Testis (tissue), 2 donors: ENCODE measurements at regions not wholly inside any gene's neighbourhood (a gene's known extent, or its start where the extent isn't known, plus 50 kb on each side); places are given as distances from the start of the nearest gene placed in this dataset.

Experiments
- DNase-seq: peaks from one replicate; pipeline ENCODE4 v3.0.0-alpha.2; 2019
- H3K27ac ChIP-seq, 2 donors: fragments of 200-600 bp; sonication (generic); one replicate each; pipeline ENCODE4 v1.5.1; 2019
- H3K27me3 ChIP-seq: fragments of 200-600 bp; sonication (generic); one replicate; pipeline ENCODE4 v1.5.1; 2019
- H3K36me3 ChIP-seq: fragments of 200-600 bp; sonication (generic); one replicate; pipeline ENCODE4 v1.5.1; 2017; ENCODE audit warnings: low read depth; ENCODE audit errors: missing control alignments
- H3K4me1 ChIP-seq: fragments of 200-600 bp; sonication (generic); one replicate; pipeline ENCODE4 v1.5.1; 2019
- H3K4me3 ChIP-seq, 2 donors: fragments of 200-600 bp; sonication (generic); one replicate each; pipeline ENCODE4 v1.5.1; 2017 to 2019
- H3K9me3 ChIP-seq: fragments of 200-600 bp; sonication (generic); one replicate; pipeline ENCODE4 v1.5.1; 2017
- POLR2A ChIP-seq: fragments of 450-650 bp; IDR thresholded peaks from one replicate; pipeline ENCODE4 v1.6.1; 2017; ENCODE audit warnings: antibody characterized with exemption, mild to moderate bottlenecking, moderate library complexity
- WGBS, 2 donors: methylation state at CpG; one replicate each; pipeline ENCODE4 v1.1.5; 2018; 5-methylcytosine and 5-hydroxymethylcytosine counted together
- intact Hi-C: fragments of 100-400 bp; cut with DNase I; formaldehyde crosslinking; loops from one replicate; pipeline ENCODE4 v1.15.1; 2023; ENCODE audit warnings: low total_unique reads
- TF ChIP-seq, protein P1 (sequence below), 3 experiments: fragments of 450-650 bp in 2 of 3; fragments of 200-600 bp in 1 of 3; sonication (generic) in 1 of 3; IDR thresholded peaks; one replicate each; pipeline ENCODE4 v1.5.1; 2016 to 2019; ENCODE audit warnings: antibody characterized with exemption in 3 of 3, mild to moderate bottlenecking in 2 of 3, moderate library complexity in 1 of 3

DNA sequence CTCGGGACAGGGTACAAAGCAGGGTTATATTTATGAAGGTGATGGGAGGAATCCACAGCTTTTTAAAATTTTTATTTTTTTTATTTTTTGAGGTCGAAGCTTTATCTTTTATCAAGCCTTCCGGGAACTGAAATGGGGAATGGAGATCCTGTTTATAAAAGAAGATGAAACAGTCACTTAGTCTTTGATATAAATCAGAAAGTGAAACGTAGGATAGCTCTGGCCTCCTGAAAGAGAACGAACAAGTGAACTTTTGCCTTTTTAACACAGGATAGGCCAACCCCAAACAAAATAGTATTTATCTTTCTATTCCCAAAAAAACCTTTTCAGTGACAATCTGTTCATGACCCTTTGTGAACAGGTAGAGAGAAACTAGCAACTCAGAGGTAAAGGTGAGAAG is 634.0 kb upstream of the LMCD1 start:
- no peak overlapping the region for H3K27ac ChIP-seq
- no peaks in the 10 kb centered on the region for H3K27me3 ChIP-seq
- 72 to 81% methylated on average over 5 of the region's 5 CpGs for WGBS, 2 donors
- TF ChIP-seq, protein P1, sequence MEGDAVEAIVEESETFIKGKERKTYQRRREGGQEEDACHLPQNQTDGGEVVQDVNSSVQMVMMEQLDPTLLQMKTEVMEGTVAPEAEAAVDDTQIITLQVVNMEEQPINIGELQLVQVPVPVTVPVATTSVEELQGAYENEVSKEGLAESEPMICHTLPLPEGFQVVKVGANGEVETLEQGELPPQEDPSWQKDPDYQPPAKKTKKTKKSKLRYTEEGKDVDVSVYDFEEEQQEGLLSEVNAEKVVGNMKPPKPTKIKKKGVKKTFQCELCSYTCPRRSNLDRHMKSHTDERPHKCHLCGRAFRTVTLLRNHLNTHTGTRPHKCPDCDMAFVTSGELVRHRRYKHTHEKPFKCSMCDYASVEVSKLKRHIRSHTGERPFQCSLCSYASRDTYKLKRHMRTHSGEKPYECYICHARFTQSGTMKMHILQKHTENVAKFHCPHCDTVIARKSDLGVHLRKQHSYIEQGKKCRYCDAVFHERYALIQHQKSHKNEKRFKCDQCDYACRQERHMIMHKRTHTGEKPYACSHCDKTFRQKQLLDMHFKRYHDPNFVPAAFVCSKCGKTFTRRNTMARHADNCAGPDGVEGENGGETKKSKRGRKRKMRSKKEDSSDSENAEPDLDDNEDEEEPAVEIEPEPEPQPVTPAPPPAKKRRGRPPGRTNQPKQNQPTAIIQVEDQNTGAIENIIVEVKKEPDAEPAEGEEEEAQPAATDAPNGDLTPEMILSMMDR (IDR thresholded peaks at IDR 0.05): no peak
- no peak for TF ChIP-seq POLR2A
- no peaks in the 10 kb centered on the region for H3K4me1 ChIP-seq
- H3K36me3 ChIP-seq: no peaks in the 10 kb centered on the region
- no peak for DNase-seq
- H3K4me3 ChIP-seq: no peak overlapping the region
- H3K9me3 ChIP-seq: no peaks in the 10 kb centered on the region
- intact Hi-C loops: no loop called here

DNA sequence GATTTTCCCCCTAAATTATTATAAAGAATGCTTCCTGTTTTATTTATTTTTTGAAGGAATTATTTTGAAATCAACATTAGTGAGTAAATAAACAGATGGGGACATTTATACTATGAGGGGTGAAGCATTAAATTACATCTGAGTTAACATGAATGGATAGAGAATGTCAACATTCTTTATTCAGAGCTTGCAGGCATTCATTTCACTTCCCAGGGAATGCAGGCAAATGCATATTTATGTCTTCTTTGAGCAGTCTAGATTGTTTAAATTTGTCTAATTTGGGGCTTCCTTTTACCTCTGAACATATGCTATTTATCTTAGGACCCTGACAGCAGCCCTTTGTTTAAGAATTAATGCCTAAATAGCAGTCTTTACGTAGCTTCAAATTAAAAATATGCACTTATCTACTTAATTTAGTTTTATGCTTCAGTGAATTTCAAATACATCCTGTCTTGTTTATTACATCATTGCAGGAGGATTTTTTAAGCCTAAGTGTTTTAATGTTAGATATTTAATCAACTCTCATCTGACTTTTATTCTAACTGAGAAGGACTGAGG is 630.5 kb upstream of the LMCD1 start:
- 47 to 97% methylated on average over 1 of the region's 1 CpG for WGBS, 2 donors

GRCh38 chr3:7874116-7874515 is 627.5 kb upstream of the LMCD1 start:
- Histone ChIP-seq H3K36me3 (no peaks in the 10 kb centered on the region), H3K9me3 (no peaks in the 10 kb centered on the region), H3K4me1 (no peaks in the 10 kb centered on the region), H3K27me3 (no peaks in the 10 kb centered on the region), H3K4me3 (no peak overlapping the region), H3K27ac (no peak overlapping the region)
- TF ChIP-seq, protein P1 (IDR thresholded peaks at IDR 0.05): no peak
- no peak for TF ChIP-seq POLR2A
- intact Hi-C loops: no loop called here
- DNase-seq: no peak
- WGBS, 2 donors: 92 to 95% methylated on average over 1 of the region's 1 CpG

More for the DNA sequence above, 630.5 kb upstream of the LMCD1 start:
- no peaks in the 10 kb centered on the region for H3K9me3 ChIP-seq
- intact Hi-C loops: no loop called here
- H3K27me3 ChIP-seq: no peaks in the 10 kb centered on the region
- no peak overlapping the region for H3K4me3 ChIP-seq
- no peak overlapping the region for H3K27ac ChIP-seq
- no peak for DNase-seq
- no peaks in the 10 kb centered on the region for H3K36me3 ChIP-seq
- TF ChIP-seq, protein P1 (IDR thresholded peaks at IDR 0.05): no peak
- TF ChIP-seq POLR2A: no peak
- H3K4me1 ChIP-seq: no peaks in the 10 kb centered on the region

- H3K4me3 ChIP-seq: no peak overlapping the region
- H3K4me1 ChIP-seq: no peaks in the 10 kb centered on the region
- no peaks in the 10 kb centered on the region for H3K36me3 ChIP-seq
- H3K9me3 ChIP-seq: no peaks in the 10 kb centered on the region
- no peak for DNase-seq
- H3K27ac ChIP-seq: no peak overlapping the region
- H3K27me3 ChIP-seq: no peaks in the 10 kb centered on the region
- TF ChIP-seq POLR2A: no peak
- intact Hi-C loops: no loop called here
Observed at GRCh38 chr3:7875925-7876324, 625.7 kb upstream of the LMCD1 start.

GRCh38 chr3:7876741-7877297 is 624.8 kb upstream of the LMCD1 start:
- intact Hi-C loops: no loop called here
- H3K36me3 ChIP-seq: no peaks in the 10 kb centered on the region
- no peak overlapping the region for H3K27ac ChIP-seq
- TF ChIP-seq, protein P1 (IDR thresholded peaks at IDR 0.05): no peak
- TF ChIP-seq POLR2A: no peak
- no peak for DNase-seq
- no peaks in the 10 kb centered on the region for H3K4me1 ChIP-seq
- no peaks in the 10 kb centered on the region for H3K9me3 ChIP-seq
- H3K4me3 ChIP-seq: no peak overlapping the region
- H3K27me3 ChIP-seq: no peaks in the 10 kb centered on the region
- 63 to 67% methylated on average over 3 of the region's 3 CpGs for WGBS, 2 donors
